ENCODE measurements at regions not wholly inside any gene's neighbourhood (a gene's known extent, or its start where the extent isn't known, plus 50 kb on each side); places are given as distances from the start of the nearest gene placed in this dataset.

- TF ChIP-seq CTCF (optimal IDR thresholded peaks at IDR 0.05 in 1 of 3, IDR thresholded peaks at IDR 0.05 in 1 of 3, conservative IDR thresholded peaks at IDR 0.05 in 1 of 3; ENCODE audit: extremely low read depth in 1 of 3, insufficient read depth in 2 of 3, low read length in 3 of 3) = no peak
- no peak for TF ChIP-seq EZH2 (IDR thresholded peaks at IDR 0.05; ENCODE audit: low read length)
Observed at GRCh38 chr2:217206016-217206725, 346.3 kb upstream of the TNP1 start.

Measured in keratinocyte (primary cell).